Skeletal muscle satellite cell (primary cell): ENCODE measurements at regions not wholly inside any gene's neighbourhood (a gene's known extent, or its start where the extent isn't known, plus 50 kb on each side); places are given as distances from the start of the nearest gene placed in this dataset.

ENCODE experiments used
- H3K27me3 ChIP-seq: 2 replicates; pipeline ENCODE4 v1.7.0; 2013; ENCODE audit warnings: low read length; ENCODE audit not compliant: control insufficient read depth, insufficient read depth
- H3K36me3 ChIP-seq: 2 replicates; pipeline ENCODE4 v1.7.0; 2013; ENCODE audit warnings: mild to moderate bottlenecking, control low read depth, low read length; ENCODE audit not compliant: insufficient read depth
- H3K4me1 ChIP-seq: 2 replicates; pipeline ENCODE4 v1.7.0; 2013; ENCODE audit warnings: low read length; ENCODE audit not compliant: control insufficient read depth, insufficient read depth
- H3K4me2 ChIP-seq: 2 replicates; pipeline ENCODE4 v1.7.0; 2013; ENCODE audit warnings: mild to moderate bottlenecking, low read length
- H3K4me3 ChIP-seq: 2 replicates; pipeline ENCODE4 v1.7.0; 2013; ENCODE audit warnings: low read length
- H3K9ac ChIP-seq: 2 replicates; pipeline ENCODE4 v1.7.0; 2013; ENCODE audit warnings: mild to moderate bottlenecking, low read depth, low read length, moderate library complexity
- H3K9me3 ChIP-seq: replicated peaks from 2 replicates; pipeline ENCODE4 v1.7.0; 2013; ENCODE audit warnings: mild to moderate bottlenecking, control low read depth, low read length

GRCh38 chr2:61700464-61700863 lies 153.4 kb downstream of the FAM161A start:
- Histone ChIP-seq H3K27me3 (no peaks in the 10 kb centered on the region), H3K9me3 (no peaks in the 10 kb centered on the region), H3K36me3 (no peaks in the 10 kb centered on the region), H3K4me3 (no peak overlapping the region), H3K4me1 (no peaks in the 10 kb centered on the region), H3K9ac (no peak overlapping the region), H3K4me2 (no peak overlapping the region)

- Histone ChIP-seq H3K4me1 (peaks cover 4% of the 10 kb centered on the region), H3K9ac (peak overlapping the region; percentile 84), H3K27me3 (no peaks in the 10 kb centered on the region), H3K4me3 (peak overlapping the region; percentile 99), H3K9me3 (no peaks in the 10 kb centered on the region), H3K36me3 (no peaks in the 10 kb centered on the region), H3K4me2 (peak overlapping the region; percentile 88)
Measured at GRCh38 chr2:61694312-61695274, 156.4 kb upstream of the XPO1 start.

GRCh38 chr2:61693744-61694143 lies 155.6 kb upstream of the XPO1 start:
- Histone ChIP-seq H3K36me3 (no peaks in the 10 kb centered on the region), H3K27me3 (no peaks in the 10 kb centered on the region), H3K4me1 (peaks cover 4% of the 10 kb centered on the region), H3K4me3 (no peak overlapping the region), H3K9ac (no peak overlapping the region), H3K9me3 (no peaks in the 10 kb centered on the region), H3K4me2 (peak overlapping the region; percentile 88)

- Histone ChIP-seq H3K4me2 (no peak overlapping the region), H3K9ac (no peak overlapping the region)
Measured at GRCh38 chr2:61690078-61690596, 152.0 kb upstream of the XPO1 start.

GRCh38 chr2:61689568-61689967 lies 151.4 kb upstream of the XPO1 start:
- Histone ChIP-seq H3K9me3 (no peaks in the 10 kb centered on the region), H3K4me1 (peaks cover 4% of the 10 kb centered on the region), H3K9ac (no peak overlapping the region), H3K36me3 (no peaks in the 10 kb centered on the region), H3K4me3 (no peak overlapping the region), H3K4me2 (peak overlapping the region; percentile 25), H3K27me3 (no peaks in the 10 kb centered on the region)

More at GRCh38 chr2:61690078-61690596, 152.0 kb upstream of the XPO1 start:
- no peak overlapping the region for H3K4me3 ChIP-seq
- no peaks in the 10 kb centered on the region for H3K27me3 ChIP-seq
- H3K36me3 ChIP-seq, result no peaks in the 10 kb centered on the region
- H3K4me1 ChIP-seq, result peaks cover 4% of the 10 kb centered on the region
- H3K9me3 ChIP-seq, result no peaks in the 10 kb centered on the region

GRCh38 chr2:61688369-61689334 lies 150.5 kb upstream of the XPO1 start:
- Histone ChIP-seq H3K9ac (no peak overlapping the region), H3K36me3 (no peaks in the 10 kb centered on the region), H3K9me3 (no peaks in the 10 kb centered on the region), H3K4me1 (no peaks in the 10 kb centered on the region), H3K4me2 (no peak overlapping the region), H3K4me3 (no peak overlapping the region), H3K27me3 (no peaks in the 10 kb centered on the region)

- Histone ChIP-seq H3K9ac (no peak overlapping the region), H3K27me3 (no peaks in the 10 kb centered on the region), H3K4me1 (no peaks in the 10 kb centered on the region), H3K4me3 (no peak overlapping the region), H3K9me3 (peaks cover 5% of the 10 kb centered on the region), H3K36me3 (no peaks in the 10 kb centered on the region), H3K4me2 (no peak overlapping the region)
Measured at GRCh38 chr2:61679096-61679495, 140.9 kb upstream of the XPO1 start.

- H3K4me1 ChIP-seq, result no peaks in the 10 kb centered on the region
- H3K4me2 ChIP-seq, result no peak overlapping the region
- peaks cover 5% of the 10 kb centered on the region for H3K9me3 ChIP-seq
- no peaks in the 10 kb centered on the region for H3K36me3 ChIP-seq
- no peak overlapping the region for H3K9ac ChIP-seq
- no peak overlapping the region for H3K4me3 ChIP-seq
- no peaks in the 10 kb centered on the region for H3K27me3 ChIP-seq
Measured at GRCh38 chr2:61677942-61678341, 139.8 kb upstream of the XPO1 start.

GRCh38 chr2:61677306-61677705 lies 139.2 kb upstream of the XPO1 start:
- Histone ChIP-seq H3K27me3 (no peaks in the 10 kb centered on the region), H3K9ac (no peak overlapping the region), H3K4me2 (no peak overlapping the region), H3K36me3 (no peaks in the 10 kb centered on the region), H3K4me3 (no peak overlapping the region), H3K9me3 (peaks cover 5% of the 10 kb centered on the region), H3K4me1 (no peaks in the 10 kb centered on the region)

GRCh38 chr2:61675204-61675603 lies 137.0 kb upstream of the XPO1 start:
- H3K27me3 ChIP-seq, result no peaks in the 10 kb centered on the region
- H3K36me3 ChIP-seq, result no peaks in the 10 kb centered on the region
- no peak overlapping the region for H3K9ac ChIP-seq
- H3K9me3 ChIP-seq, result peaks cover 5% of the 10 kb centered on the region
- no peak overlapping the region for H3K4me2 ChIP-seq
- peaks cover 16% of the 10 kb centered on the region for H3K4me1 ChIP-seq
- no peak overlapping the region for H3K4me3 ChIP-seq
